Spleen (tissue), 11 donors: ENCODE measurements at regions not wholly inside any gene's neighbourhood (a gene's known extent, or its start where the extent isn't known, plus 50 kb on each side); places are given as distances from the start of the nearest gene placed in this dataset.

Experiments
- DNase-seq: peaks from one replicate; pipeline ENCODE4 v3.0.0-alpha.2; 2020
- H3K27ac ChIP-seq, 8 donors: fragments of 200-600 bp; sonication (generic) in 7 of 8; 1 replicate in 4 of 8; 2 replicates in 4 of 8; pipeline versions ENCODE4 v1.5.0 to v1.8.0; 2016 to 2021; ENCODE audit warnings: inconsistent platforms in 4 of 8, mild to moderate bottlenecking in 4 of 8, moderate library complexity in 1 of 8
- H3K27me3 ChIP-seq, 7 donors: fragments of 200-600 bp; sonication (generic) in 6 of 7; replicated peaks in 1 of 7; 1 replicate in 4 of 7; 2 replicates in 3 of 7; pipeline versions ENCODE4 v1.5.0 to v1.8.0; 2016 to 2021; ENCODE audit warnings: inconsistent platforms in 3 of 7, mild to moderate bottlenecking in 1 of 7
- H3K36me3 ChIP-seq, 6 donors: fragments of 200-600 bp; sonication (generic) in 5 of 6; 1 replicate in 4 of 6; 2 replicates in 2 of 6; pipeline versions ENCODE4 v1.5.0 to v1.8.0; 2016 to 2021; ENCODE audit warnings: inconsistent platforms in 2 of 6
- H3K4me1 ChIP-seq, 6 donors: fragments of 200-600 bp; sonication (generic) in 5 of 6; 1 replicate in 3 of 6; 2 replicates in 3 of 6; pipeline versions ENCODE4 v1.5.0 to v1.8.0; 2016 to 2021; ENCODE audit warnings: inconsistent platforms in 3 of 6
- H3K4me3 ChIP-seq, 8 donors: fragments of 200-600 bp; sonication (generic) in 7 of 8; 1 replicate in 4 of 8; 2 replicates in 4 of 8; pipeline versions ENCODE4 v1.5.0 to v1.8.0; 2016 to 2021; ENCODE audit warnings: inconsistent platforms in 4 of 8, mild to moderate bottlenecking in 4 of 8, moderate library complexity in 2 of 8
- H3K9me3 ChIP-seq, 8 donors: fragments of 200-600 bp; sonication (generic) in 7 of 8; 1 replicate in 4 of 8; 2 replicates in 4 of 8; pipeline versions ENCODE4 v1.5.0 to v1.8.0; 2016 to 2021; ENCODE audit warnings: inconsistent platforms in 4 of 8
- CTCF ChIP-seq, 11 experiments: fragments of 200-600 bp in 7 of 11; fragments of 450-650 bp in 4 of 11; sonication (generic) in 4 of 11; IDR thresholded peaks in 8 of 11; conservative IDR thresholded peaks in 3 of 11; 1 replicate in 7 of 11; 2 replicates in 4 of 11; pipeline versions ENCODE4 v1.4.0 to v1.8.0; 2016 to 2021; ENCODE audit warnings: antibody characterized with exemption in 11 of 11, inconsistent platforms in 4 of 11, mild to moderate bottlenecking in 1 of 11
- POLR2A ChIP-seq, 3 donors: fragments of 450-650 bp; IDR thresholded peaks; one replicate each; pipeline ENCODE4 v1.5.1; 2017; ENCODE audit warnings: antibody characterized with exemption in 3 of 3, mild to moderate bottlenecking in 1 of 3
- POLR2AphosphoS5 ChIP-seq, 3 donors: sonication (generic); formaldehyde crosslinking; IDR thresholded peaks; one replicate each; pipeline ENCODE4 v1.5.1; 2017; ENCODE audit warnings: antibody characterized with exemption in 3 of 3
- WGBS, 5 donors: extraction: QIAGEN DNeasy Blood & Tissue Kit in 3 of 5; methylation state at CpG; one replicate each; pipeline versions ENCODE4 v1.1.5 to v1.1.7; 2013 to 2018; 5-methylcytosine and 5-hydroxymethylcytosine counted together
- intact Hi-C: fragments of 100-400 bp; cut with DNase I; formaldehyde crosslinking; loops from one replicate; pipeline ENCODE4 v1.15.0; 2023; ENCODE audit warnings: low total_unique reads
- donor health status: healthy with polysubstance abuse.
- donor health status: DM: no; HTN: no; CAD: no; lungs with moderate emphysema.
- donor health status: DM: no; HTN: no; CAD: no.
- donor health status: Bipolar disorder and iron deficiency.
- donor health status: healthy.
- donor health status: DM: no; HTN: no; CAD: no.
- donor health status: DM: yes; HTN: yes; CAD: no.

- no peaks in the 10 kb centered on the region for H3K4me1 ChIP-seq
- TF ChIP-seq POLR2A (IDR thresholded peaks at IDR 0.05), result no peak
- H3K27ac ChIP-seq, result no peak overlapping the region
- H3K27me3 ChIP-seq, result no peaks in the 10 kb centered on the region
- H3K9me3 ChIP-seq, result peaks cover 0 to 47% (median 34%) of the 10 kb centered on the region in 8 donors
- no peaks in the 10 kb centered on the region for H3K36me3 ChIP-seq
- DNase-seq, result no peak
- intact Hi-C loops, result no loop called here
- no peak overlapping the region for H3K4me3 ChIP-seq
Measured at GRCh38 chr13:61751039-61751438, 335.4 kb upstream of the PCDH20 start.

GRCh38 chr13:61738236-61738750 is 322.6 kb upstream of the PCDH20 start:
- TF ChIP-seq POLR2A (IDR thresholded peaks at IDR 0.05), result no peak
- no peak for TF ChIP-seq CTCF (IDR thresholded peaks at IDR 0.05 in 8 of 11, conservative IDR thresholded peaks at IDR 0.05 in 3 of 11)
- no peak for TF ChIP-seq POLR2AphosphoS5 (IDR thresholded peaks at IDR 0.05)
- 86 to 96% (median 88%) methylated on average over 2 of the region's 2 CpGs for WGBS, 5 donors

GRCh38 chr13:61734683-61735082 is 319.0 kb upstream of the PCDH20 start:
- 44 to 59% (median 56%) methylated on average over 1 of the region's 1 CpG for WGBS, 5 donors
- peaks cover 0 to 11% (median 2%) of the 10 kb centered on the region in 8 donors for H3K9me3 ChIP-seq

More at GRCh38 chr13:61738236-61738750, 322.6 kb upstream of the PCDH20 start:
- no peaks in the 10 kb centered on the region for H3K4me1 ChIP-seq
- peaks cover 0 to 15% (median 3%) of the 10 kb centered on the region in 8 donors for H3K9me3 ChIP-seq
- H3K27ac ChIP-seq, result no peak overlapping the region
- no peaks in the 10 kb centered on the region for H3K27me3 ChIP-seq
- intact Hi-C loops, result no loop called here
- no peaks in the 10 kb centered on the region for H3K36me3 ChIP-seq
- no peak for DNase-seq
- no peak overlapping the region for H3K4me3 ChIP-seq

DNA sequence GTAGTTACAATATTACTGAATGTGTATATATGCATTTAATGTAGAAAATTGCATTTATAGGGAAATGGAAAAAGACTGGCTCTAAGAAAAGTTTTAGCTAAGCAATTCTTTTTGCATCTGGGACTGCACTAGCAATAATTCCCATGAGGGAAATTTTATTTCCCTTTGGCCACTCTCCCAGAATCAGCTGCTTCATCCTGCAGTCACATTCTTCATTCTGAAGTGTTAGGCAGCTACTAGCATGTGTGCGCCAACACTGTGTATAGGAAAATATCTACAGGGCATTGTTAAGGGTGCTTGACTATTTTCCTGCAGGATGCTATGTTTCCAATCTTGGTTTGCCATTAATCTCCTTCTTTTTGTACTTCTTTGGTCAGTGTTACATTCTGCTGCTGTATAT is 312.8 kb upstream of the PCDH20 start:
- Histone ChIP-seq H3K27me3 (no peaks in the 10 kb centered on the region), H3K4me1 (no peaks in the 10 kb centered on the region), H3K27ac (no peak overlapping the region), H3K36me3 (no peaks in the 10 kb centered on the region), H3K9me3 (peaks cover 0 to 9% (median 0%) of the 10 kb centered on the region in 8 donors), H3K4me3 (no peak overlapping the region)
- WGBS, 5 donors, result 57 to 81% (median 68%) methylated on average over 1 of the region's 1 CpG
- TF ChIP-seq POLR2AphosphoS5 (IDR thresholded peaks at IDR 0.05), result no peak
- TF ChIP-seq CTCF (IDR thresholded peaks at IDR 0.05 in 8 of 11, conservative IDR thresholded peaks at IDR 0.05 in 3 of 11), result no peak
- TF ChIP-seq POLR2A (IDR thresholded peaks at IDR 0.05), result no peak
- no peak for DNase-seq
- intact Hi-C loops, result no loop called here

More at GRCh38 chr13:61734683-61735082, 319.0 kb upstream of the PCDH20 start:
- Histone ChIP-seq H3K4me1 (no peaks in the 10 kb centered on the region), H3K27me3 (no peaks in the 10 kb centered on the region), H3K4me3 (no peak overlapping the region), H3K27ac (no peak overlapping the region), H3K36me3 (no peaks in the 10 kb centered on the region)
- DNase-seq, result no peak
- intact Hi-C loops, result no loop called here
- TF ChIP-seq POLR2AphosphoS5 (IDR thresholded peaks at IDR 0.05) (no peak), POLR2A (IDR thresholded peaks at IDR 0.05) (no peak)

DNA sequence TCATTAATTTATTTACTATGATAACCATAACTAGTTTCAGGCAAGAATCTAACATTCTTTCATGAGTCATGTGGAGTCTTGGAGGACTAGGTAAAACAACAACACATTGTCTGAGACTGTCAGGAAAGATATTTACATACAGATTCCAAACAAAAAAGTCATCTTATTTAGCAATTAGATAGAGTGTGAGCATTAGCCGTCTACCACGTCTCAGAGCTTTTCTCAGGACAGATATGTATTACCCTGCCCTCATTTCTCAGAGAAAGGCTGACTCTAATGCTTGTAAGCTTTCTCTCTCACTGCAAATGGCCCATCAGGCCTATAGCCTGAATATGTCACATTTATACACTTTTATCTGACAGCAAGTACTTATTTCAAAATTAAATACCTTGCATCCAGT is 312.1 kb upstream of the PCDH20 start:
- no peaks in the 10 kb centered on the region for H3K27me3 ChIP-seq
- peaks cover 0 to 7% (median 0%) of the 10 kb centered on the region in 8 donors for H3K9me3 ChIP-seq
- H3K27ac ChIP-seq, result no peak overlapping the region
- TF ChIP-seq POLR2AphosphoS5 (IDR thresholded peaks at IDR 0.05) (no peak), CTCF (IDR thresholded peaks at IDR 0.05 in 8 of 11, conservative IDR thresholded peaks at IDR 0.05 in 3 of 11) (no peak), POLR2A (IDR thresholded peaks at IDR 0.05) (no peak)
- WGBS, 5 donors, result 55 to 85% (median 76%) methylated on average over 2 of the region's 2 CpGs
- no peak overlapping the region for H3K4me3 ChIP-seq
- no peaks in the 10 kb centered on the region for H3K4me1 ChIP-seq
- intact Hi-C loops, result no loop called here
- no peak for DNase-seq
- no peaks in the 10 kb centered on the region for H3K36me3 ChIP-seq
